MM.1S (cell line): ENCODE measurements at regions not wholly inside any gene's neighbourhood (a gene's known extent, or its start where the extent isn't known, plus 50 kb on each side); places are given as distances from the start of the nearest gene placed in this dataset.

Source experiments
- EZH2 ChIP-seq: fragments of 300-600 bp; sonication (generic); optimal IDR thresholded peaks from 2 replicates; pipeline ENCODE3; 2017; ENCODE audit warnings: low read depth, mild to moderate bottlenecking, antibody characterized with exemption, low read length, mixed read lengths
- EZH2phosphoT487 ChIP-seq: fragments of 300-600 bp; sonication (generic); IDR thresholded peaks from 2 replicates; pipeline ENCODE4 v1.6.1; 2018; ENCODE audit warnings: antibody characterized with exemption, low read length
- TF ChIP-seq, protein P1 (sequence below): fragments of 300-600 bp; sonication (generic); IDR thresholded peaks from 2 replicates; pipeline ENCODE4 v1.5.1; 2016; ENCODE audit warnings: antibody characterized with exemption, low read length, mixed read lengths

DNA sequence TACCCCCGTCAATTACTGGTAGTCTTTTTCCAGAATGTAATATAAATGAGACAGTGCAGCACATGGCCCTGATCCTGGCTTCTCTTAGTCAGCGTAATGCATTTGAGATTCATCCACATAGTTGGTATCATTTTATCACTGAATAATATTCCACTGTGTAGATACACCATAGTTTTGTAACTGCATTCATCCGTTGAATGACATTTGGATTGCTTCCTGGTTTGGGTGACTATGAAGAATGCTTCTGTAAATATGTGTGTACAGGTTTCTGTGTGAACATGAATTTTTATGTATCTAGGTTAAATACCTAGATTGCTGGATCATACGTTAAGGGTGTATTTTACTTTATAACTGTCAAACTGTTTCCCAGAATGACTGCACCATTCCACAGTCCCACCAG lies 62.6 kb upstream of the STMND1 start:
- TF ChIP-seq, protein P1, sequence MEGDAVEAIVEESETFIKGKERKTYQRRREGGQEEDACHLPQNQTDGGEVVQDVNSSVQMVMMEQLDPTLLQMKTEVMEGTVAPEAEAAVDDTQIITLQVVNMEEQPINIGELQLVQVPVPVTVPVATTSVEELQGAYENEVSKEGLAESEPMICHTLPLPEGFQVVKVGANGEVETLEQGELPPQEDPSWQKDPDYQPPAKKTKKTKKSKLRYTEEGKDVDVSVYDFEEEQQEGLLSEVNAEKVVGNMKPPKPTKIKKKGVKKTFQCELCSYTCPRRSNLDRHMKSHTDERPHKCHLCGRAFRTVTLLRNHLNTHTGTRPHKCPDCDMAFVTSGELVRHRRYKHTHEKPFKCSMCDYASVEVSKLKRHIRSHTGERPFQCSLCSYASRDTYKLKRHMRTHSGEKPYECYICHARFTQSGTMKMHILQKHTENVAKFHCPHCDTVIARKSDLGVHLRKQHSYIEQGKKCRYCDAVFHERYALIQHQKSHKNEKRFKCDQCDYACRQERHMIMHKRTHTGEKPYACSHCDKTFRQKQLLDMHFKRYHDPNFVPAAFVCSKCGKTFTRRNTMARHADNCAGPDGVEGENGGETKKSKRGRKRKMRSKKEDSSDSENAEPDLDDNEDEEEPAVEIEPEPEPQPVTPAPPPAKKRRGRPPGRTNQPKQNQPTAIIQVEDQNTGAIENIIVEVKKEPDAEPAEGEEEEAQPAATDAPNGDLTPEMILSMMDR: no peak
- no peak for TF ChIP-seq EZH2
- no peak for TF ChIP-seq EZH2phosphoT487
